Loucy (cell line): ENCODE measurements at regions not wholly inside any gene's neighbourhood (a gene's known extent, or its start where the extent isn't known, plus 50 kb on each side); places are given as distances from the start of the nearest gene placed in this dataset.

Experiments
- H2AFZ ChIP-seq: fragments of 200-600 bp; sonication (generic); 2 replicates; pipeline ENCODE4 v1.6.0; 2016; ENCODE audit warnings: antibody characterized with exemption, mild to moderate bottlenecking, low read length, moderate library complexity
- H3F3A ChIP-seq: fragments of 200-600 bp; 2 replicates; pipeline ENCODE4 v1.6.0; 2016; ENCODE audit warnings: antibody characterized with exemption, low read depth, mild to moderate bottlenecking
- H3K27me3 ChIP-seq: fragments of 200-600 bp; sonication (generic); 2 replicates; pipeline ENCODE4 v1.6.1; 2014; ENCODE audit warnings: low read length, mild to moderate bottlenecking; ENCODE audit not compliant: insufficient read depth, poor library complexity, severe bottlenecking
- H3K36me3 ChIP-seq: fragments of 200-600 bp; sonication (generic); 2 replicates; pipeline ENCODE4 v1.6.1; 2016; ENCODE audit warnings: low read length; ENCODE audit not compliant: insufficient read depth
- H3K4me1 ChIP-seq: fragments of 200-600 bp; sonication (generic); 2 replicates; pipeline ENCODE4 v1.5.1; 2014; ENCODE audit warnings: low read length, mild to moderate bottlenecking; ENCODE audit not compliant: insufficient read depth, poor library complexity, severe bottlenecking
- H3K4me2 ChIP-seq: fragments of 200-600 bp; sonication (generic); 2 replicates; pipeline ENCODE4 v1.6.0; 2014; ENCODE audit warnings: antibody characterized with exemption, low read length, low read depth, mild to moderate bottlenecking; ENCODE audit not compliant: poor library complexity, severe bottlenecking
- H3K4me3 ChIP-seq: fragments of 200-600 bp; sonication (generic); 2 replicates; pipeline ENCODE4 v1.5.1; 2014; ENCODE audit warnings: low read length, mild to moderate bottlenecking, mixed read lengths; ENCODE audit not compliant: poor library complexity, severe bottlenecking
- H3K79me2 ChIP-seq: fragments of 200-600 bp; sonication (generic); 2 replicates; pipeline ENCODE4 v1.6.1; 2014; ENCODE audit warnings: low read length; ENCODE audit not compliant: insufficient read depth
- H3K9ac ChIP-seq: fragments of 200-600 bp; sonication (generic); 2 replicates; pipeline ENCODE4 v1.6.0; 2014; ENCODE audit warnings: mild to moderate bottlenecking, low read depth, low read length, moderate library complexity; ENCODE audit not compliant: poor library complexity, severe bottlenecking
- H3K9me2 ChIP-seq: fragments of 200-600 bp; sonication (generic); replicated peaks from 2 replicates; pipeline ENCODE4 v1.6.1; 2016; ENCODE audit warnings: low read depth, low read length, mixed read lengths
- H3K9me3 ChIP-seq: fragments of 200-600 bp; sonication (generic); 2 replicates; pipeline ENCODE4 v1.6.1; 2014; ENCODE audit warnings: mild to moderate bottlenecking, antibody characterized with exemption, low read length, low read depth; ENCODE audit not compliant: insufficient read depth
- H4K20me1 ChIP-seq: fragments of 200-600 bp; sonication (generic); 2 replicates; pipeline ENCODE4 v1.6.0; 2014; ENCODE audit warnings: antibody characterized with exemption, low read length, mild to moderate bottlenecking; ENCODE audit not compliant: insufficient read depth, poor library complexity, severe bottlenecking
- EZH2phosphoT487 ChIP-seq: fragments of 200-600 bp; IDR thresholded peaks from 2 replicates; pipeline ENCODE4 v1.6.1; 2018; ENCODE audit warnings: antibody characterized with exemption, mild to moderate bottlenecking, moderate library complexity, borderline replicate concordance
- TF ChIP-seq, protein P1 (sequence below): fragments of 200-600 bp; sonication (generic); conservative IDR thresholded peaks from 2 replicates; pipeline ENCODE4 v1.5.1; 2014; ENCODE audit warnings: mild to moderate bottlenecking, antibody characterized with exemption, low read length

GRCh38 chr5:89300426-89300970, 417.5 kb upstream of the MEF2C start:
- H3K9me3 ChIP-seq: no peaks in the 10 kb centered on the region
- no peaks in the 10 kb centered on the region for H3K4me1 ChIP-seq
- H3F3A ChIP-seq: no peaks in the 10 kb centered on the region
- no peaks in the 10 kb centered on the region for H3K9me2 ChIP-seq
- H3K27me3 ChIP-seq: no peaks in the 10 kb centered on the region
- H3K9ac ChIP-seq: no peak overlapping the region
- no peaks in the 10 kb centered on the region for H3K79me2 ChIP-seq
- H3K4me2 ChIP-seq: no peak overlapping the region
- no peaks in the 10 kb centered on the region for H4K20me1 ChIP-seq
- H2AFZ ChIP-seq: no peak overlapping the region
- no peak overlapping the region for H3K4me3 ChIP-seq
- no peaks in the 10 kb centered on the region for H3K36me3 ChIP-seq
- TF ChIP-seq, protein P1, sequence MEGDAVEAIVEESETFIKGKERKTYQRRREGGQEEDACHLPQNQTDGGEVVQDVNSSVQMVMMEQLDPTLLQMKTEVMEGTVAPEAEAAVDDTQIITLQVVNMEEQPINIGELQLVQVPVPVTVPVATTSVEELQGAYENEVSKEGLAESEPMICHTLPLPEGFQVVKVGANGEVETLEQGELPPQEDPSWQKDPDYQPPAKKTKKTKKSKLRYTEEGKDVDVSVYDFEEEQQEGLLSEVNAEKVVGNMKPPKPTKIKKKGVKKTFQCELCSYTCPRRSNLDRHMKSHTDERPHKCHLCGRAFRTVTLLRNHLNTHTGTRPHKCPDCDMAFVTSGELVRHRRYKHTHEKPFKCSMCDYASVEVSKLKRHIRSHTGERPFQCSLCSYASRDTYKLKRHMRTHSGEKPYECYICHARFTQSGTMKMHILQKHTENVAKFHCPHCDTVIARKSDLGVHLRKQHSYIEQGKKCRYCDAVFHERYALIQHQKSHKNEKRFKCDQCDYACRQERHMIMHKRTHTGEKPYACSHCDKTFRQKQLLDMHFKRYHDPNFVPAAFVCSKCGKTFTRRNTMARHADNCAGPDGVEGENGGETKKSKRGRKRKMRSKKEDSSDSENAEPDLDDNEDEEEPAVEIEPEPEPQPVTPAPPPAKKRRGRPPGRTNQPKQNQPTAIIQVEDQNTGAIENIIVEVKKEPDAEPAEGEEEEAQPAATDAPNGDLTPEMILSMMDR: no peak
- no peak for TF ChIP-seq EZH2phosphoT487

- no peak for TF ChIP-seq EZH2phosphoT487
- TF ChIP-seq, protein P1: no peak
- no peaks in the 10 kb centered on the region for H3K9me3 ChIP-seq
- H3K4me2 ChIP-seq: no peak overlapping the region
- no peaks in the 10 kb centered on the region for H3K79me2 ChIP-seq
- no peaks in the 10 kb centered on the region for H3K36me3 ChIP-seq
- H3K27me3 ChIP-seq: no peaks in the 10 kb centered on the region
- no peaks in the 10 kb centered on the region for H3K9me2 ChIP-seq
- H3K4me3 ChIP-seq: no peak overlapping the region
- no peak overlapping the region for H2AFZ ChIP-seq
- H4K20me1 ChIP-seq: no peaks in the 10 kb centered on the region
- H3K4me1 ChIP-seq: no peaks in the 10 kb centered on the region
- H3F3A ChIP-seq: no peaks in the 10 kb centered on the region
- no peak overlapping the region for H3K9ac ChIP-seq
Observed at GRCh38 chr5:89299998-89300397, 417.0 kb upstream of the MEF2C start.

- no peaks in the 10 kb centered on the region for H3F3A ChIP-seq
- no peak overlapping the region for H3K4me3 ChIP-seq
- no peaks in the 10 kb centered on the region for H3K36me3 ChIP-seq
- H3K4me1 ChIP-seq: no peaks in the 10 kb centered on the region
- H2AFZ ChIP-seq: no peak overlapping the region
- no peaks in the 10 kb centered on the region for H4K20me1 ChIP-seq
- TF ChIP-seq, protein P1: no peak
- no peak for TF ChIP-seq EZH2phosphoT487
- H3K9me3 ChIP-seq: no peaks in the 10 kb centered on the region
- no peaks in the 10 kb centered on the region for H3K27me3 ChIP-seq
- no peak overlapping the region for H3K4me2 ChIP-seq
- no peaks in the 10 kb centered on the region for H3K9me2 ChIP-seq
- H3K9ac ChIP-seq: no peak overlapping the region
- no peaks in the 10 kb centered on the region for H3K79me2 ChIP-seq
Observed at GRCh38 chr5:89297066-89297465, 414.1 kb upstream of the MEF2C start.
